NCI-H526 treated with DMSO at 0.1 percent for 48 hours (cell line): ENCODE measurements at regions not wholly inside any gene's neighbourhood (a gene's known extent, or its start where the extent isn't known, plus 50 kb on each side); places are given as distances from the start of the nearest gene placed in this dataset.
"Not testable (repeated sequence)": the region's sequence is repeated elsewhere in the genome, so short reads cannot be mapped to it uniquely, and the experiment has no call there.

Source experiments
- DNase-seq: peaks from one replicate; lab custom pipeline; 2025; lab: John Stamatoyannopoulos, UW

DNA sequence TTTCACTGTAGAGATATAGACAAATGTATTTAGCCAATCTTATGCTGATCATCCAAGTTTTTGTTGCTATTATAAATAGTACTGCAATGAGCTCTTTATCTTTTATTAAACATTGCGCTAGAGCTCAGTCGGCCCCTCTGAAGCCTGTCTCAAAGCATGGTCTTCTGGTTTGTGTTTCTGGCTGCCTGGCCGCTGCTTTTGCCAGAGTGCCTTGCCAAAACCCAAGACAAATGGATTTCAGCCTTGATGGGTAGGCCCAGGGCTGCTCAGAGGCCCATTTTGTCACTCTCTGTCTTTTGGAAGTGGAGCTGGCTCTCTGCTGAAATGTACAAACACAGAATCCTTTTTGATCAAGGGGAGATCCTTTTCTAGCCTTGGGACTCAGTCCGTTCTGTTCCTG, 102.9 kb upstream of the KCNG1 start:
- DNase-seq = no peak

DNA sequence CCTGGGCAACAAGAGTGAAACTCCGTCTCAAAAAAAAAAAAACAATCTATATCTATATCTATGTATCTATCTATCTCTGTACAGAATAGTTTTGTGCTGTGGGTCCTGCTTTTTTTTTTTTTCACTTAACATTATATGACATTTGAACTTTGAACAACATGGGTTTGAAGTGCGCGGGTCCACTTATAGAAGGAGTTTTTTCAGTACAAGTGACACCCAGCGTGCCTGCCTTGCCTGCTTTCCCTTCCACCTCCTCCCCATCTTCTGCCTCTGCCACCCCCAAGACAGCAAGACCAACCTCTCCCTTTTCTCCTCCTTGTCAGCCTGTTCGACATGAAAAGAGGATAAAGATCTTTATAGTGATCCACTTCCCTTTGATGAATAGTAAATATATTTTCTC, 102.2 kb upstream of the KCNG1 start:
- no peak for DNase-seq

DNA sequence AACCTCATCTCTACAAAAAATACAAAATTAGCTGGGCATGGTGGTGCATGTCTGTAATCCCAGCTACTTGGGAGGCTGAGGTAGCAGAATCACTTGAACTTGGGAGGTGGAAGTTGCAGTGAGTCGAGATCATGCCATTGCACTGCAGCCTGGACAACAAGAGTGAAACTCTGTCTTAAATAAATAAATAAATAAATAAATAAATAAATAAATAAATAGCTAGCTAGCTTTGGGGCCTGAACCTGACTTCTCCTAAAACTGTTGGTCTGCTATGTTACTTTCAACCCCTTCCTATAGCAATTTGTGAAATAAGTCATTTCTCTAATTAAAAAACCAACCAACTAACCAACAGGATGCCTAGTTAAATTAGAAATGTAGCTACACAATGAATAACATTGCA, 101.0 kb upstream of the KCNG1 start:
- not testable (repeated sequence) for DNase-seq

DNA sequence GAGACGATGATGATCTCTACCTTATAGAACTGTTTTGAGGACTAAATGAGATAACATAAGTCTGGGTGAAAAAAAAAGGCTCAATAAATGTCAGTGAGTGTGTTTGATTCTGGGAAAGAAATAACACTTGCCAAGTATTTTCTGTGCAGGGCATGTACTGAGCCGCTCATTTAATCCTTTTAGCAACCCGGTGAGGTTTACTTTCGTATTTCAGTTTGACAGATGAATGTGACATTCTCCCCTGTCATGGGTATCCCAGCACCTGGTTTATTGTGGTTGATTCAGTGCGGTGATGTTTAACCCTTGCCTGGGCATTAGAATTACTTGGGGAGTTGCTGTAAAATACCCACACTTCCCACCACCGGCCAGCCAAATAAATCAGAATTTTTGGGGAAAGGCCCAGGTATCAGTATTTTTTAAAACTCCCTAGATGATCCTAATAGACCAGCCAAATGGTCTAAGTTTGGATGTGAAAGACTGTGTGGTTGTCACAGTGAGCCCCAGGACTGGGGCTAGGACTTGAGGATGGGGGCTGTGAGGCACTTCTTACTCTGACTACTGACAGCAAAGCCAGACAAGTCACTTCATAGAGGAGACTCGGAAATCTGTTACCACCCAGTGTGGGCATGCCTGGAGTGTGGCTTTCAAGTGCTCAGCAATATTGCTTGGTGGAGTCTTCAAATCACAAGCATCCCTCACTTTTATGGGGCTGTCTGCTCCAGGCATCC, 100.2 kb upstream of the KCNG1 start:
- DNase-seq = no peak

DNA sequence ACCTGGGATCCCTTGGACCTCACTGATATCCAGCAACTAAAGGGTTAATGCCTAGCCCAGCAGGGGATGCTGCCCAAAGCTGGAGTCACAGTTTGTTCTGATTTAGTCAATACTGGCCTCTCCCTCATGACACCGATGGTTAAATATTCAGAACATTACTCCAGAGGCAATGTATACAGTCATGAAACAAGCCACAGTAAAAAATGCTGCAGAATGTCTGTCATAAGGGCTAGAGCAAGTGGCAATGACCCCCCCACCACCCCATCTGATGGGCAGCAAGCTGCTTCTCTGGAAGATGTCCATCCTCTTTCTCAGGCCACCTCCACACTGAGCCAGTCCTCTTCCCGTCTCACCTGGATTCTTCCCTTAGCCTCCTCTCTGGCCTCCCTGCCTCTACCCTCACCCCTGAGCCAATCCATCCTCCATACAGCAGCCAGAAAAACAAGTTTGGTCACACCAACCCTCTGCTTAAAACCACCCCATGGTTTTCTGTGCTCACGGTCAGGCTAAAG, 99.0 kb upstream of the KCNG1 start:
- no peak for DNase-seq

DNA sequence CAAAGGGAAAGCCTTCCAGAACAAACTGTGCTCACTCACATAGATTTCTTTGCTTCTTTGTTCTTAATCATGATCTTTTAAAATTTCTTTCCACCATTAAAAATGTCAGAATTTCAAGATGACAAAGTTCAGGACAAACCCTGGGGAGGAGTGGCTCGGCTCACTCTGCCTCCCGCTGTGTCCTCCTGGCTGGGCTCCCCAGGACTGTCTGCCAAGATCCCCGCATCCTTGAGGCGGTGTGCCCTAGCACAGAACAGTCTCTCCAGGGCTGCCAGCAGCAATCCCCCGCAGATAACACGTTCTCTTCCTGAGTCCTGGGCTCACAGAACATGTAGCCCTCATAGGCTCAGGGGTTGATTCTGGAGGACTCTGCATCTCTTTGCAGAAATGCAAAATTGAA, 98.4 kb upstream of the KCNG1 start:
- DNase-seq = no peak

DNA sequence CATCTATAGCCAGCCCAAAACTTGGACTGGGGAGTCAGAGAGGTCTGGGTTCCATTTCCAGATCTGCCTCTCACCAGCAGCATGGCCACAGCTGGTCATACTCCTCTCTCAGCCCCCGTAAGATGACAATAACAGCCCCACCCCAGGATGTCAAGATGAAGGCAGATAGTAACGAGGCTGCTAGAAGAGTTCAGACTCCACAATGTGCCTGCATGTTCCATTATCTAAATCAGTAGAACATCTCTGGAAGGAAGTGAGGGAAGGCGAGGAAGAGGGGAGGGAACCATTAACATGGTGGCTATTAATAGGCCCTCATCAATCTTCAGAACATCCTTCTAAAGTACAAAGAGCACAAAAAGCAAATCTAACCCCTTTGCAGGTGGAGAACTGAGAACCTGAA, 98.0 kb upstream of the KCNG1 start:
- no peak for DNase-seq

DNA sequence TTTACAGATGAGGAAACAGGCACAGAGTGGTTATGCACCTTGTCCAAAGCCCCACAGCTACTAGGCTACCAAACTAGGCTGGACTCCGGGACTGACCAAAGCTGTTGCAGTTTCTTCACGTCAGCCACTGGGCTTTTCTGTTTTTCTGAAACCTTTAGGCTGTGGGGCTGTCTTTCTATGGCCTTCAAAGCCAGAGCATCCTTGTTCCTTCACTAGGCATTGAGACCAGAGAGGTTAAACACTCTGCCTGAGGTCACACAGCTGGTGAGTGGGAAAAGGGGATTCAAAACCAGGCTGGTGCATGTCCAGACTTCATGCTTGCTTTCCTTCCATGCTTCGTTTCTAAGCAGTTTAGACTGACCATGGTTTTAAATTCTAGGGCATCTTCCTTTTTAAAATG, 97.5 kb upstream of the KCNG1 start:
- no peak for DNase-seq

DNA sequence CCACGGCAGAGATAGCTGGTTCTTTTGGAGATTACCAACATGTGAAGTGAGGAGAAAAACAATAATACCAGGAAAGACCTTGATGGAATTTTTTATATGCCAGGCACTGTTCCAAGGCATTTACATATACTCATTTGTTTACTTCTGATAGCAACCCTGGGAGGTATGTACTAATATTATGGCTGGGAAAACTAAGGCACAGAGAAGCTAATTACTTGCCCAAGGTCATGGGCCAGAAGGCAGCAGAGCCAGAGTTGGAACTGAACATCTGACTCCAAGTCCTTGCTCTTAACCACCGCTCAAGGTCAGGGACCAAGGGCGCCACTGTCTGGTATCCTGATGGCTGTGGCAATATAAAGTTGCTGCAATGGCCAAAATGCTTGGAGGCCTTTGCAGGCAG, 97.0 kb upstream of the KCNG1 start:
- DNase-seq = no peak

DNA sequence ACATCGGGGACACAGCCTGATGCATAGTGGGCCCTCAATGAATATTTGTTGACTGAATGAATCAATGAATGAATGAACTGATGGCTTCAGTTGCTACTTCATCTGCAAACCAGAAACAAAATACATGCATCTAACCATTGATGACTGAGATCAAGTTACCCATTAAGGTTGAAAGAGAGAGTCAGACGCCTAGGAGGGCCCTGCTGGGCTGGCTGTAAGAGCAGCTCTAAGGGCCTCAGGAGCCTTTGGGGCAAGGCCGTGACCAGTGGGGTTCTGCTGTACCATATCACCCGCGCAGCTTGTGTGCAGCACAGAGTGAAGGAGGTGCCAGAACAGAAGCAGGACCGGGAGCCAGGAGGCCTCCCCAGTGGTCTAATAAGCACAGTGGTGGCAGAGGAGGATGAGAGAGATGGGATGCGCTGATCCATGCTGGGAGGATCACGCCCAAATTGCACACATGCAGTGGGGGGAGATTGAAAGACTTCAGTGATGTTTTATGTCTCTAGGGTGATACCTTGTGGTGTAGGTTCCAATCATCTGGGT, 96.1 kb upstream of the KCNG1 start:
- DNase-seq = no peak

DNA sequence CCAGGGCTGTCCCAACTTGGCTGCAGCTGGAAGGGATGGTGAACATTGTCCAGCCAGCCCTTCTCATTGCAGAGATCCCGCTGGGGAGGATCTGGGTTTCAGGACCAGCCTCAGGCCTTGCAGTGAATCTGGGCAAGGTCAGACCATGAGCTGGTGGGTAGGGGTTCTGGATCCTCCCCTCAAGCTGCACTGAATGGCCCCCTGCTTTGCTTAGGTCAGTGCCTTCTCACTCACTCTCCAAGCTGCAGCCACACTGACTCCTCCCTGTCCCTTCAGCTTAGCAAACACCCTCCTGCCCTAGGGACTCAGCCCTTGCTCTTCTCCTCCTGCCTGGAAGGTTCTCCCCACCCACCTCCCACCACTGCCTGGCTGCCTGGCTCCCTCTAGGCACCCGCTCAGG, 95.3 kb upstream of the KCNG1 start:
- DNase-seq = no peak

DNA sequence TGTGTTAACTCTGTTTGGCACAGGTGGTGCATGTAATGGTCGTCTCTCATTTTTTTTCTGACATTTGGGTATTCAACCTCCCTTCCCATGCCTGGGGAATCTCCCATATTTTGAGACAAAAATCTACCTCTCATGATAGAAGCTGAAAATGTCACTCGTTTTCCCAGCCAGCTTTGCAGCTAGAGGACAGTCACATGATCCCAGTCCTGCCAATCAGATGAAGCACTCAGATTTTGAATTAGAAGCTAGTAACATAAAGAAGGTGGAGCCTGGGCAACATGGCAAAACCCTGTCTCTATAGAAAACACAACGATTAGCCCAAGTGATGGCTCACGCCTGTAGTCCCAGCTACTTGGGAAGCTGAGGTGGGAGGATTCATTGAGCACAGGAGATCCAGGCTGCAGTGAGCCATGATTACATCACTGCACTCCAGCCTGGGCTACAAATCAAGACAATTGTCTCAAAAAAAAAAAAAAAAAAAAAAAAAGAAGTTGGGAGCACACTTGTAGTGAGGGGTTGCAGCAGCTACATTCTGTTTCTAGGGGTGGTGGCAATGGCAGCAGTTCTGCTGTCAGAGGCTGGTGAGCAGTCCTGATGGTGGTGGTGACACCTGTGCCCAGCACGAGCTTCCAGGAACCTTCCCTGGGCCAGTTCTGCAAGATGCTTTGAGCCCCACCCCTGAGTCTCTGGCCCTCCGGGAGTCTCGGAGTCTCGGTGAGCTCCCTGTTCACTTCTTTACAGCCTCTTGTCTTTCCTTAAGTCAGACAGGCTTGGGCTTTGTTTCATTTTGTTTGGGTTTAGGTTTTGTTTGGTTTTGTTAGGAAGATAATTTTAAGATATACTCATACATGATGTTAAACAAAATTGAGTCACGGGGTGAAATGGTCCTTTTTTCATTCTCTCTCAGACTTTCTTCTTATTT, 94.1 kb upstream of the KCNG1 start:
- no peak for DNase-seq

DNA sequence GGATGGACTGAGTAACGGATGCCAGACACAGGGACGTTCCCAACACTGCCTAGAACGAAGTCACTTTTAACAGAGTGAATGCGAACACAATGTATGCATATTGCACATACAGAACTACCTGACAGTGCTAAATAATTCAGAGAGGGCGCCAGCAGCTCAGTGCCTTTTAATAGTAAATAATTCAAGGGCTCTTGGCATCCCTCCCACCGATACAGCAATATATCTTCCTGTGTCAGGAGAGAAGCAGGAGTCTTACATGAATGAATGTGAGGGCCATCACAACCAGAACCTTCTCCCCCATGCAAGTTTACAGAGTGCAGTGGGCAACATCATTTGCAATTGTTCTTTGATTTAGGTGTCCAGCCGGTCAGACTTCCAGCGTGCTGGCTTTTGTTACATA, 88.4 kb upstream of the KCNG1 start:
- DNase-seq = no peak

DNA sequence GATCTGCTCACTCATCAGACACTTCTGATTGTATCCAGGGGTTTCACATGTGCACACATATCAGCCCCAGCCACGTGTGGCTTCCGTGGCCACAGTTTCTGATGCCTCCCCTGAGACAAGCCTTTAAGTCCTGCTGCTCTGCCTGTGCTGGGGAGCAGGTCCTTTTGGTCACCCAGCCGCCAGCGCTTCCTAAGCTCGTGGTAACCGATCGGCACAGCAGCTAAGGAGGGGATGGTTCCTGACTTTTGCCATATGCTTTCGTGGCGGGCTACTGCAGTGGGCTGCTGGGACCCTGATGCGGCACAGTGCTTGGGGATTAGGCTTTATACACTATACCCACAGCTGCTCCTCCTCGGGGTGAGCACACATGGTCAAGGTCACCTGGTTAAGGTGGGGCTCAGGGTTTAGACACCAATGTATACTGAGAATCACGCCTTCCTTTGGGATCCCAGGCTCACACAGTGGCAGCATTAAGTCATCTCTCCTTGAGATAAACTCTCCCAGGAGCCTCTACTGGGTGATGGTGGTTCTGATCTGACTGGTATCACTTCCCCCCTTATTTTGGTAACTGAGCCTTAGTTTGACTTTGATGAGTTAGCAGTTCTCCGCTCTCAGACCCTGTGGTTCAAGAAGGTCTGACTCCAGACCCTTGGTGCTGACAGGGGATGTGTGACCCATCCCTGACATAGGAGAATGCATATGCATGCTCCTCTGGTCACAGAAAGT, 85.9 kb upstream of the KCNG1 start:
- no peak for DNase-seq

DNA sequence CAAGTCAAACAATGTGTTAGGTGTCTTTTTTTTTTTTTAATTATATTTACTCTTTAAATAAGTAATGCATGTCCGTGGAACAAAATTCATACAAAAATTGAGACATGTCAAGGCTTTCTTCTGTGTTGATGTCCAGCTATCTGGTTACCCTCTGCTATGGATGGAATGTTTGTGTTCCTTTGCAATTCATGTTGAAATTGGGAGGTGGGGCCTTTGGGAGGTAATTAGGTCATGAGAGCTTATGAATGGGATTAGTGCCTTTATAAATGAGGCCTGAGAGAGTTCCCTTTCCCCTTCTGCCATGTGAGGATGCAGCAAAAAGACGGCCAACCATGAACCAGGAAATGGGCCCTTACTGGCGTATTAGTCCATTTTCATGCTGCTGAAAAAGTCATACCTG, 83.1 kb upstream of the KCNG1 start:
- DNase-seq = no peak

DNA sequence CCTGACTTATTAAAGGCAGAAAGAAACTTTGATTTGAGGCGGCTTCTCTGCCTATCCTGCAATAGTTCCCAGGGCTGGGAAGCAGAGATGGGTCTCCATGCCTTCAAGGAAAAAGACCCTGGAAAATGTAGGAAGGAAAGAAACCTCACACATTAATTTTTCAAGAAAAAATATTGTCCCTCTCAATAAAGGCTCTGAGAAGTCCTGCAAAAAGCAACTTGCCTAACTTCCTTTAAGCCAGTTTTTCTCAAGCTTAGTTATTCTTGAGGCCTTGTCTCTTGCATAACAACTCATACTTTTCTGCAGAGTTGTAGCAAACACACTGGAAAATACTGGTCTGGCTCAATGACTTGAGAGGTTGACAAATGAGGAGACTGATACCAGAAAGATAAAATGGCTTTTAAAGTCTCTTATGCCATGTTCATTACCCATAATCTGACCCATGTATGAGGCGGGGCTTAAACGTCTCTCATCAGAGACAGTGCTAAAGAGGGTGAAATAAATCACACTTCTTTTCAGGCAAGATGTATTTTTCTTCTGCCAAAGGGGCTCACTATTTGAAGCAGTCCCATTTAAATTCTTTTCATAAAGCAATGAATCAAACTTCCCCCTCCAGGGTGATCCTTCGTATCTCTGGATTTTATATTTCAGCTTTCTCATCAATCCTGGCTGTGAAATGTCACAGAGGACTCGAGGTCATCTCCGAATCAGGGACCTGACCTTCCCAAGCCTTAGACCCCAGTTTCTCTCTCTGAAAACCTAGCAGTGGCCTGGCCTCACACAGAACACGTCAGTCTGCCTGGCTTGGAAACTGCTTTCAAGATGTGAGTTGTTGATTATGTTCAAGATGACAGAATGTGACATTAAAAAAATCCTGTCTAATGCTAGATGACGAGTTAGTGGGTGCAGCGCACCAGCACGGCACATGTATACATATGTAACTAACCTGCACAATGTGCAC, 82.3 kb upstream of the KCNG1 start:
- no peak for DNase-seq

DNA sequence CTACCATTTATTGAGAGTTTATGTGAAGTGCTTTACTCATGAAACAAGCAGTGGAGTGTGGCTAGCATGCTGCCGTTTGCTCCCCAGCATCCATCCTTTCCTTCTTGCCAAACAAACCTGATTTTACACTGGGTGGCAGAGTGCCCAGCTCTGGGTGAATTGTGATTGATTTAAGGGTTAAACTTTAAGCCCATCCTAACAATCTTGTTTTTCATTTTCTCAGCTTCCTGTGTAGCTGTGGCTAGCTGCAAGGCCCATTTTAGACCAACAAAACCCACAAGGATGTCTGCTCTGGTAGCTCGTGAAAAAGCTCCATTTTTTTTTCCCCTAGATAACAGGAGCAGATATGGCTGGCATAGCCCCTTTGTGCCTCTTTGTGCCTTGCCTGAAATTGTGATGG, 77.7 kb upstream of the KCNG1 start:
- DNase-seq = no peak

DNA sequence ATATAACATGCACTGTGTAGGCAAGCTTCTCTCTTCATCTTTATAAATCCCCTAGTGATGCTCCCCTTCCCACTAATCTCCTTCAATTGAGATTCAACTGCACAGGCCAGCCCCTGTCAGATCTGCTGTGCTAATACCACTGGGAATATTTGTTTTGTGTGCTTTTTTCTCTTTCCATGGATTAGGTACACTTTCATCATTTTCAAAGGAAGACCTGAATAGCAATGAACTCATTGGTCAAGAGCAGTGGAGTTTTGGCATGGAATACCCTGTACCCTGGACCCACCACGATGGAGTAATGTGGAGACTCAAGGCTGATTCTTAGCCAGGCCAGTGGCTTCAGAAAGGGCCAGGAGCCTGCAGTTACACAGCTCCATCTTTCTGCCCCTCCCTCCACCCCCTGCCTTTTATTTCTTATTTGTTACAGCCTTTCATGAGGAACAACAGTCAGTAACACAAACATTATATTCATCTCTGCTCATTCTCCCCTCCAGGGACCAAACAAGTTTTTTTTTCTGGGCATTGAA, 75.4 kb upstream of the KCNG1 start:
- no peak for DNase-seq

DNA sequence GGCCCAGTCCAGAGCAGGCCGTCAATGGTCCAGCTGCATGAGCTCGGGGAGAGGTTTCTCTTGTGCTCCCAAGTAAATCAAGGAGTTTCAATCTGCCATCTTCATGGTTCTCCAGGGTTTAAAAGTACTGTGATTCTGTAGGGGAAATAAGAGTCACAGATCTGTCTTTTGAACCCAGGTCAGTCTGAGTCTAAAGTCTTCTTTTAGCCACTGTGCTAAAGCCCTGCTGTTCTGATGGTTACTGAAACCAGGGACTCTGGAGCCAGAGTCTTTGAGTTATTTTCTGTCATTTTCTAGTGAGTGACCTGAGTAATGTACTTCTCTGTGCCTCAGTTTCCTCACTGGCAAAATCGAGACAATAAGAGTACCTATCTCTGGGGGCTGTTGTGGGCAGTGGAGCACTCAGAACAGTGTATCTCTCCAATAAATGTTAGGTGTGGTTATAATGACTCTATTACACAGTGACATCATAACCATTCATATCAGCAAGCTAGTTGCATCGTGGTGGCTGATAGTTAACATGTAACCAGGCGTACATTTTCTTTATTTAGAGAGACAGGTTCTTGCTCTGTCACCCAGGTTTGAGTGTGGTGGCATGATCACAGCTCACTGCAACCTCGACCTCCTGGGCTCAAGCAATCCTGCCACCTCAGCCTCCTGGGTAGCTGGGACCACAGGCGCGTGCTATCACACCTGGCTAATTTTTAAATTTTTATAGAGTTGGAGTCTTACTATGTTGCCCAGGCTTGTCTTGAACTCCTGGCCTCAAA, 74.6 kb upstream of the KCNG1 start:
- DNase-seq = no peak
